Neural progenitor cell (in vitro differentiated cells): ENCODE measurements at regions not wholly inside any gene's neighbourhood (a gene's known extent, or its start where the extent isn't known, plus 50 kb on each side); places are given as distances from the start of the nearest gene placed in this dataset.

ENCODE experiments used
- DNase-seq: peaks from one replicate; pipeline ENCODE4 v3.0.0-alpha.2; 2016; ENCODE audit warnings: low spot score
- H2AFZ ChIP-seq: fragments of 200-600 bp; sonication (generic); replicated peaks from 2 replicates; pipeline ENCODE4 v1.6.1; 2016; ENCODE audit warnings: antibody characterized with exemption
- H3F3A ChIP-seq: fragments of 200-600 bp; sonication (generic); 2 replicates; pipeline ENCODE4 v1.6.1; 2016; ENCODE audit warnings: antibody characterized with exemption, low read depth
- H3K27ac ChIP-seq: fragments of 200-600 bp; sonication (generic); 2 replicates; pipeline ENCODE4 v1.5.1; 2016; ENCODE audit warnings: mild to moderate bottlenecking
- H3K27me3 ChIP-seq: fragments of 200-600 bp; sonication (generic); 2 replicates; pipeline ENCODE4 v1.6.1; 2016; ENCODE audit warnings: mild to moderate bottlenecking, moderate library complexity
- H3K36me3 ChIP-seq: fragments of 200-600 bp; sonication (generic); 2 replicates; pipeline ENCODE4 v1.5.1; 2016
- H3K4me1 ChIP-seq: fragments of 200-600 bp; sonication (generic); 2 replicates; pipeline ENCODE4 v1.6.1; 2016; ENCODE audit warnings: mixed run types
- H3K4me2 ChIP-seq: fragments of 200-600 bp; sonication (generic); 2 replicates; pipeline ENCODE4 v1.6.1; 2016
- H3K4me3 ChIP-seq: fragments of 200-600 bp; sonication (generic); 2 replicates; pipeline ENCODE4 v1.5.1; 2016
- H3K79me2 ChIP-seq: fragments of 200-600 bp; sonication (generic); 2 replicates; pipeline ENCODE4 v1.6.1; 2016; ENCODE audit warnings: low read depth
- H3K9ac ChIP-seq: fragments of 200-600 bp; sonication (generic); 2 replicates; pipeline ENCODE4 v1.6.1; 2016
- H3K9me3 ChIP-seq: fragments of 200-600 bp; sonication (generic); 2 replicates; pipeline ENCODE4 v1.5.1; 2016; ENCODE audit warnings: low read depth
- H4K20me1 ChIP-seq: fragments of 200-600 bp; sonication (generic); 2 replicates; pipeline ENCODE4 v1.6.1; 2016; ENCODE audit warnings: low read depth
- H3K27ac Mint-ChIP-seq: 3 replicates; pipeline ENCODE4 v1.8.0; 2021; ENCODE audit warnings: mixed read lengths
- H3K27me3 Mint-ChIP-seq: 2 replicates; pipeline ENCODE4 v1.8.0; 2022; ENCODE audit warnings: low read depth, mild to moderate bottlenecking, inconsistent platforms, moderate library complexity, mixed read lengths; ENCODE audit not compliant: insufficient read depth
- H3K36me3 Mint-ChIP-seq: 3 replicates; pipeline ENCODE4 v1.8.0; 2021; ENCODE audit warnings: mixed read lengths
- H3K4me1 Mint-ChIP-seq: 3 replicates; pipeline ENCODE4 v1.8.0; 2021; ENCODE audit warnings: mixed read lengths
- H3K4me3 Mint-ChIP-seq: 3 replicates; pipeline ENCODE4 v1.8.0; 2021; ENCODE audit warnings: mild to moderate bottlenecking, moderate library complexity, mixed read lengths
- H3K9me3 Mint-ChIP-seq: 3 replicates; pipeline ENCODE4 v1.8.0; 2020; ENCODE audit warnings: mixed read lengths
- EZH2 ChIP-seq: fragments of 200-600 bp; sonication (generic); IDR thresholded peaks from 2 replicates; pipeline ENCODE4 v1.6.1; 2017; ENCODE audit warnings: antibody characterized with exemption, mild to moderate bottlenecking, moderate library complexity
- EZH2phosphoT487 ChIP-seq: fragments of 200-600 bp; sonication (generic); IDR thresholded peaks from 2 replicates; pipeline ENCODE4 v1.6.1; 2017; ENCODE audit warnings: antibody characterized with exemption
- TF ChIP-seq, protein P1 (sequence below): fragments of 200-600 bp; sonication (generic); IDR thresholded peaks from 2 replicates; pipeline ENCODE4 v1.5.1; 2017; ENCODE audit warnings: antibody characterized with exemption, mild to moderate bottlenecking

DNA sequence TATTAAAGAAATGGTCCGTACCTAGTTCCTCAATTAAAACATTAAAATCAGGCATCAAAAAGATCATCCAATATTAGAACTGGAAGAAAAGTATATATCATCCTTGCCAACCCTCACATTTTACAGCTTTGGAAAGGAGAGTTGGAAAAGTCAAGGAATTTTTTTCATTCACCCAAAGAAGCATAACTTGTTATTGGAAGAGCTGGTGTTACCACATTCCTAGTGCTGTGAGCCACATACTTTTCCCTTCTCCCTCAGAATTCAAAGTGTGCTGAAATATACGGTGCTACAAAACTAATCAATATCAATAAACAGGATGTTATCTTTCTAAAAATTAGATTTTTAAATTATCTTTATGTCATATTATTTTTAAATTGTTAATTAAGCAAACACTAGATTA is 202.1 kb upstream of the FAT3 start:
- no peak overlapping the region for H2AFZ ChIP-seq
- no peak overlapping the region for H3K27ac Mint-ChIP-seq
- no peaks in the 10 kb centered on the region for H3K27me3 Mint-ChIP-seq
- no peak overlapping the region for H3K4me2 ChIP-seq
- H3K36me3 ChIP-seq, result no peaks in the 10 kb centered on the region
- no peaks in the 10 kb centered on the region for H3K27me3 ChIP-seq
- TF ChIP-seq EZH2 (no peak), EZH2phosphoT487 (no peak)
- TF ChIP-seq, protein P1, sequence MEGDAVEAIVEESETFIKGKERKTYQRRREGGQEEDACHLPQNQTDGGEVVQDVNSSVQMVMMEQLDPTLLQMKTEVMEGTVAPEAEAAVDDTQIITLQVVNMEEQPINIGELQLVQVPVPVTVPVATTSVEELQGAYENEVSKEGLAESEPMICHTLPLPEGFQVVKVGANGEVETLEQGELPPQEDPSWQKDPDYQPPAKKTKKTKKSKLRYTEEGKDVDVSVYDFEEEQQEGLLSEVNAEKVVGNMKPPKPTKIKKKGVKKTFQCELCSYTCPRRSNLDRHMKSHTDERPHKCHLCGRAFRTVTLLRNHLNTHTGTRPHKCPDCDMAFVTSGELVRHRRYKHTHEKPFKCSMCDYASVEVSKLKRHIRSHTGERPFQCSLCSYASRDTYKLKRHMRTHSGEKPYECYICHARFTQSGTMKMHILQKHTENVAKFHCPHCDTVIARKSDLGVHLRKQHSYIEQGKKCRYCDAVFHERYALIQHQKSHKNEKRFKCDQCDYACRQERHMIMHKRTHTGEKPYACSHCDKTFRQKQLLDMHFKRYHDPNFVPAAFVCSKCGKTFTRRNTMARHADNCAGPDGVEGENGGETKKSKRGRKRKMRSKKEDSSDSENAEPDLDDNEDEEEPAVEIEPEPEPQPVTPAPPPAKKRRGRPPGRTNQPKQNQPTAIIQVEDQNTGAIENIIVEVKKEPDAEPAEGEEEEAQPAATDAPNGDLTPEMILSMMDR, result no peak
- H3K36me3 Mint-ChIP-seq, result no peaks in the 10 kb centered on the region
- no peak for DNase-seq
- no peak overlapping the region for H3K4me3 ChIP-seq
- H3K4me1 ChIP-seq, result no peaks in the 10 kb centered on the region
- H3K9ac ChIP-seq, result no peak overlapping the region
- no peaks in the 10 kb centered on the region for H3K79me2 ChIP-seq
- no peaks in the 10 kb centered on the region for H3F3A ChIP-seq
- no peak overlapping the region for H3K4me3 Mint-ChIP-seq
- no peaks in the 10 kb centered on the region for H3K4me1 Mint-ChIP-seq
- H4K20me1 ChIP-seq, result no peaks in the 10 kb centered on the region
- H3K27ac ChIP-seq, result no peak overlapping the region
- peaks cover 2% of the 10 kb centered on the region for H3K9me3 Mint-ChIP-seq
- no peaks in the 10 kb centered on the region for H3K9me3 ChIP-seq

DNA sequence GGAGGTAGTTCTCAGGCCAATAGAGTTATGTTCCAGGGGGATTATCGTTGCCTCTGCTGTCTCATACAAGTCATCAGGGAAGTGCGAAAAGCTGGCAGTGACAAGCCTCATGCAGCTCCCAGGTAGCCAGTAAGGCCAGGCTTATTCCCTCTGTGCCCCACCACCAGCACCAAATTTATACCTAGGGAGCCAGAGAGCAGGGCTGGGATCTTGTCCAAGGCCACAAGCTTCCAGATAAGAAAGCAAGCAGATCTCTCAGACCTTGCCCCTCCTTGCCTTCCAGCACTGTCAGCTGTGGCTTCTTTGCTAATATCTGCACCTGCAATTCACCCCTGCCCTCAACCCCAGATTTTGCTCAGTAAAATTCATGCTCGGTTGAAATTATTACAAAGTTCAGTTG is 206.3 kb upstream of the FAT3 start:
- H3K27me3 ChIP-seq, result no peaks in the 10 kb centered on the region
- no peak overlapping the region for H2AFZ ChIP-seq
- peaks cover 6% of the 10 kb centered on the region for H3K9me3 ChIP-seq
- Mint-ChIP-seq H3K27ac (peak overlapping the region; percentile 14), H3K36me3 (peaks cover 2% of the 10 kb centered on the region), H3K4me3 (no peak overlapping the region), H3K27me3 (no peaks in the 10 kb centered on the region), H3K4me1 (no peaks in the 10 kb centered on the region), H3K9me3 (peaks cover 17% of the 10 kb centered on the region)
- H3K79me2 ChIP-seq, result no peaks in the 10 kb centered on the region
- no peaks in the 10 kb centered on the region for H3K36me3 ChIP-seq
- no peak overlapping the region for H3K4me3 ChIP-seq
- no peak for TF ChIP-seq EZH2
- TF ChIP-seq, protein P1, result no peak
- no peak for DNase-seq
- no peak overlapping the region for H3K27ac ChIP-seq
- no peaks in the 10 kb centered on the region for H3F3A ChIP-seq
- H3K9ac ChIP-seq, result no peak overlapping the region
- H3K4me2 ChIP-seq, result no peak overlapping the region
- H4K20me1 ChIP-seq, result no peaks in the 10 kb centered on the region
- no peaks in the 10 kb centered on the region for H3K4me1 ChIP-seq

DNA sequence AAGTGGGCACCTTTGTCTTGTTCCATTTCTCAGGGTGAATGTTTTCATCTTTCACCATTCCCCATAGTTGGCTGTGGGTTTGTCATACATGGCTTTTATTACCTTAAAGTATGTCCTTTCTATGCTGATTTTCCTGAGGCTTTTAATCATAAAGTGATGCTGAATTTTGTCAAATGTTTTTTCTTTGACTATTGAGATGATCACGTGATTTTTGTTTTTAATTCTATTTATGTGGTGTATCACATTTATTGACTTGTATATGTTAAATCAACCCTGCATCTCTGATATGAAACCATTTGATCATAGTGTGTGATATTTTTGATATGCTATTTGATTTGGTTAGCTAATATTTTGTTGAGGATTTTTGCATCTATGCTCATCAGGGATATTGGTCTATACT is 216.4 kb upstream of the FAT3 start:
- H3K4me3 ChIP-seq, result no peak overlapping the region
- H3K27me3 Mint-ChIP-seq, result no peaks in the 10 kb centered on the region

More for the DNA sequence above, 216.4 kb upstream of the FAT3 start:
- no peak overlapping the region for H2AFZ ChIP-seq
- H3K4me1 ChIP-seq, result no peaks in the 10 kb centered on the region
- no peaks in the 10 kb centered on the region for H3K9me3 ChIP-seq
- Mint-ChIP-seq H3K9me3 (no peaks in the 10 kb centered on the region), H3K27ac (no peak overlapping the region), H3K36me3 (no peaks in the 10 kb centered on the region), H3K4me3 (no peak overlapping the region), H3K4me1 (no peaks in the 10 kb centered on the region)
- no peaks in the 10 kb centered on the region for H3K27me3 ChIP-seq
- no peaks in the 10 kb centered on the region for H3K36me3 ChIP-seq
- H3F3A ChIP-seq, result no peaks in the 10 kb centered on the region
- no peaks in the 10 kb centered on the region for H4K20me1 ChIP-seq
- no peak overlapping the region for H3K27ac ChIP-seq
- no peak overlapping the region for H3K9ac ChIP-seq
- TF ChIP-seq, protein P1, result no peak
- TF ChIP-seq EZH2 (no peak), EZH2phosphoT487 (no peak)
- no peak overlapping the region for H3K4me2 ChIP-seq
- DNase-seq, result no peak
- H3K79me2 ChIP-seq, result no peaks in the 10 kb centered on the region
